ENCODE measurements at regions not wholly inside any gene's neighbourhood (a gene's known extent, or its start where the extent isn't known, plus 50 kb on each side); places are given as distances from the start of the nearest gene placed in this dataset.

- H4K91ac ChIP-seq (ENCODE audit: low read length): no peak overlapping the region
- no peak overlapping the region for H3K4ac ChIP-seq (ENCODE audit: low read depth in 1 of 2, low read length in 2 of 2)
- no peak overlapping the region for H2BK12ac ChIP-seq (ENCODE audit: low read length in 2 of 2)
- no peak overlapping the region for H2BK5ac ChIP-seq (ENCODE audit: low read depth, low read length, poor library complexity, severe bottlenecking)
- H3K4me2 ChIP-seq (ENCODE audit: low read length, poor library complexity, severe bottlenecking): no peak overlapping the region
- H3K27me3 ChIP-seq (ENCODE audit: control insufficient read depth in 1 of 2, insufficient read depth in 1 of 2, low read length in 2 of 2): no peaks in the 10 kb centered on the region
- H3K9me3 ChIP-seq (ENCODE audit: control insufficient read depth, low read length): no peaks in the 10 kb centered on the region
- no peak overlapping the region for H2AFZ ChIP-seq (ENCODE audit: low read depth, low read length)
- no peak overlapping the region for H3K18ac ChIP-seq (ENCODE audit: low read depth in 1 of 2, low read length in 2 of 2)
- no peaks in the 10 kb centered on the region for H3K36me3 ChIP-seq (ENCODE audit: control insufficient read depth in 1 of 2, insufficient read depth in 2 of 2, low read depth in 1 of 2, low read length in 2 of 2)
- no peaks in the 10 kb centered on the region for H3K79me1 ChIP-seq (replicated peaks; ENCODE audit: low read length, poor library complexity, severe bottlenecking)
- H3K14ac ChIP-seq (ENCODE audit: low read length in 2 of 2): no peak overlapping the region
- H3K4me3 ChIP-seq (ENCODE audit: insufficient read depth in 1 of 2, low read depth in 1 of 2, low read length in 2 of 2): no peak overlapping the region
- WGBS: 90% methylated on average over 1 of the region's 4 CpGs
- no peak overlapping the region for H2BK120ac ChIP-seq (ENCODE audit: low read depth, low read length)
- no peak for DNase-seq
- H3K27ac ChIP-seq (ENCODE audit: low read length, poor library complexity, severe bottlenecking): no peak overlapping the region
- H2AK5ac ChIP-seq (ENCODE audit: low read length, severe bottlenecking): no peak overlapping the region
- H4K8ac ChIP-seq (ENCODE audit: low read length): peak overlapping the region; percentile 57
- H3K4me1 ChIP-seq (ENCODE audit: control insufficient read depth, insufficient read depth, low read depth, low read length): no peaks in the 10 kb centered on the region
- H2BK15ac ChIP-seq (ENCODE audit: low read depth, poor library complexity, severe bottlenecking): no peak overlapping the region
- no peak overlapping the region for H3K23ac ChIP-seq (ENCODE audit: low read length in 2 of 2)
- no peak overlapping the region for H3K9ac ChIP-seq (ENCODE audit: low read length)
These were observed 557.5 kb upstream of the NOX3 start for GRCh38 chr6:156013155-156013554.

- no peaks in the 10 kb centered on the region for H3K27me3 ChIP-seq (ENCODE audit: control insufficient read depth in 1 of 2, insufficient read depth in 1 of 2, low read length in 2 of 2)
- H3K79me1 ChIP-seq (replicated peaks; ENCODE audit: low read length, poor library complexity, severe bottlenecking): no peaks in the 10 kb centered on the region
- H3K27ac ChIP-seq (ENCODE audit: low read length, poor library complexity, severe bottlenecking): no peak overlapping the region
- H3K4me2 ChIP-seq (ENCODE audit: low read length, poor library complexity, severe bottlenecking): no peak overlapping the region
- no peak overlapping the region for H2BK12ac ChIP-seq (ENCODE audit: low read length in 2 of 2)
- no peaks in the 10 kb centered on the region for H3K4me1 ChIP-seq (ENCODE audit: control insufficient read depth, insufficient read depth, low read depth, low read length)
- no peak overlapping the region for H3K23ac ChIP-seq (ENCODE audit: low read length in 2 of 2)
- no peak overlapping the region for H3K4ac ChIP-seq (ENCODE audit: low read depth in 1 of 2, low read length in 2 of 2)
- no peaks in the 10 kb centered on the region for H3K9me3 ChIP-seq (ENCODE audit: control insufficient read depth, low read length)
- H3K36me3 ChIP-seq (ENCODE audit: control insufficient read depth in 1 of 2, insufficient read depth in 2 of 2, low read depth in 1 of 2, low read length in 2 of 2): no peaks in the 10 kb centered on the region
- H3K18ac ChIP-seq (ENCODE audit: low read depth in 1 of 2, low read length in 2 of 2): no peak overlapping the region
- H2AFZ ChIP-seq (ENCODE audit: low read depth, low read length): no peak overlapping the region
- DNase-seq: no peak
- no peak overlapping the region for H4K91ac ChIP-seq (ENCODE audit: low read length)
- no peak overlapping the region for H4K8ac ChIP-seq (ENCODE audit: low read length)
- H2BK15ac ChIP-seq (ENCODE audit: low read depth, poor library complexity, severe bottlenecking): no peak overlapping the region
- H3K4me3 ChIP-seq (ENCODE audit: insufficient read depth in 1 of 2, low read depth in 1 of 2, low read length in 2 of 2): no peak overlapping the region
- H3K14ac ChIP-seq (ENCODE audit: low read length in 2 of 2): no peak overlapping the region
- H3K9ac ChIP-seq (ENCODE audit: low read length): no peak overlapping the region
- H2AK5ac ChIP-seq (ENCODE audit: low read length, severe bottlenecking): no peak overlapping the region
- H2BK5ac ChIP-seq (ENCODE audit: low read depth, low read length, poor library complexity, severe bottlenecking): no peak overlapping the region
- H2BK120ac ChIP-seq (ENCODE audit: low read depth, low read length): no peak overlapping the region
- WGBS: 100% methylated on average over 1 of the region's 1 CpG
These were observed 554.0 kb upstream of the NOX3 start for GRCh38 chr6:156009656-156010055.

- no peak overlapping the region for H2AFZ ChIP-seq (ENCODE audit: low read depth, low read length)
- no peak overlapping the region for H3K27ac ChIP-seq (ENCODE audit: low read length, poor library complexity, severe bottlenecking)
- H3K4me3 ChIP-seq (ENCODE audit: insufficient read depth in 1 of 2, low read depth in 1 of 2, low read length in 2 of 2): no peak overlapping the region
- peaks cover 2% of the 10 kb centered on the region for H3K9me3 ChIP-seq (ENCODE audit: control insufficient read depth, low read length)
- H2BK120ac ChIP-seq (ENCODE audit: low read depth, low read length): no peak overlapping the region
- WGBS: 71% methylated on average over 1 of the region's 2 CpGs
- H2AK5ac ChIP-seq (ENCODE audit: low read length, severe bottlenecking): no peak overlapping the region
- no peak overlapping the region for H3K4ac ChIP-seq (ENCODE audit: low read depth in 1 of 2, low read length in 2 of 2)
- H3K27me3 ChIP-seq (ENCODE audit: control insufficient read depth in 1 of 2, insufficient read depth in 1 of 2, low read length in 2 of 2): no peaks in the 10 kb centered on the region
- no peak overlapping the region for H3K4me2 ChIP-seq (ENCODE audit: low read length, poor library complexity, severe bottlenecking)
- no peak overlapping the region for H2BK15ac ChIP-seq (ENCODE audit: low read depth, poor library complexity, severe bottlenecking)
- H2BK5ac ChIP-seq (ENCODE audit: low read depth, low read length, poor library complexity, severe bottlenecking): no peak overlapping the region
- no peak overlapping the region for H4K8ac ChIP-seq (ENCODE audit: low read length)
- H3K14ac ChIP-seq (ENCODE audit: low read length in 2 of 2): no peak overlapping the region
- no peak overlapping the region for H3K9ac ChIP-seq (ENCODE audit: low read length)
- H3K79me1 ChIP-seq (replicated peaks; ENCODE audit: low read length, poor library complexity, severe bottlenecking): no peaks in the 10 kb centered on the region
- H4K91ac ChIP-seq (ENCODE audit: low read length): no peak overlapping the region
- H3K36me3 ChIP-seq (ENCODE audit: control insufficient read depth in 1 of 2, insufficient read depth in 2 of 2, low read depth in 1 of 2, low read length in 2 of 2): no peaks in the 10 kb centered on the region
- no peak overlapping the region for H3K23ac ChIP-seq (ENCODE audit: low read length in 2 of 2)
- no peak overlapping the region for H2BK12ac ChIP-seq (ENCODE audit: low read length in 2 of 2)
- no peaks in the 10 kb centered on the region for H3K4me1 ChIP-seq (ENCODE audit: control insufficient read depth, insufficient read depth, low read depth, low read length)
- H3K18ac ChIP-seq (ENCODE audit: low read depth in 1 of 2, low read length in 2 of 2): no peak overlapping the region
- DNase-seq: no peak
These were observed 549.2 kb upstream of the NOX3 start for GRCh38 chr6:156004796-156005195.

- no peak overlapping the region for H2AK5ac ChIP-seq (ENCODE audit: low read length, severe bottlenecking)
- WGBS: 80% methylated on average over 1 of the region's 1 CpG
- no peak overlapping the region for H4K91ac ChIP-seq (ENCODE audit: low read length)
- no peak overlapping the region for H3K4me3 ChIP-seq (ENCODE audit: insufficient read depth in 1 of 2, low read depth in 1 of 2, low read length in 2 of 2)
- H2BK15ac ChIP-seq (ENCODE audit: low read depth, poor library complexity, severe bottlenecking): no peak overlapping the region
- no peak overlapping the region for H3K4me2 ChIP-seq (ENCODE audit: low read length, poor library complexity, severe bottlenecking)
- no peak overlapping the region for H2BK12ac ChIP-seq (ENCODE audit: low read length in 2 of 2)
- no peak overlapping the region for H2AFZ ChIP-seq (ENCODE audit: low read depth, low read length)
- H2BK5ac ChIP-seq (ENCODE audit: low read depth, low read length, poor library complexity, severe bottlenecking): no peak overlapping the region
- H3K18ac ChIP-seq (ENCODE audit: low read depth in 1 of 2, low read length in 2 of 2): no peak overlapping the region
- H3K36me3 ChIP-seq (ENCODE audit: control insufficient read depth in 1 of 2, insufficient read depth in 2 of 2, low read depth in 1 of 2, low read length in 2 of 2): no peaks in the 10 kb centered on the region
- no peak overlapping the region for H4K8ac ChIP-seq (ENCODE audit: low read length)
- H3K9me3 ChIP-seq (ENCODE audit: control insufficient read depth, low read length): no peaks in the 10 kb centered on the region
- no peak overlapping the region for H3K9ac ChIP-seq (ENCODE audit: low read length)
- H3K27me3 ChIP-seq (ENCODE audit: control insufficient read depth in 1 of 2, insufficient read depth in 1 of 2, low read length in 2 of 2): no peaks in the 10 kb centered on the region
- H3K4ac ChIP-seq (ENCODE audit: low read depth in 1 of 2, low read length in 2 of 2): no peak overlapping the region
- H2BK120ac ChIP-seq (ENCODE audit: low read depth, low read length): no peak overlapping the region
- H3K4me1 ChIP-seq (ENCODE audit: control insufficient read depth, insufficient read depth, low read depth, low read length): no peaks in the 10 kb centered on the region
- H3K14ac ChIP-seq (ENCODE audit: low read length in 2 of 2): no peak overlapping the region
- H3K23ac ChIP-seq (ENCODE audit: low read length in 2 of 2): no peak overlapping the region
- no peak for DNase-seq
- H3K27ac ChIP-seq (ENCODE audit: low read length, poor library complexity, severe bottlenecking): no peak overlapping the region
- H3K79me1 ChIP-seq (replicated peaks; ENCODE audit: low read length, poor library complexity, severe bottlenecking): no peaks in the 10 kb centered on the region
These were observed 540.5 kb upstream of the NOX3 start for GRCh38 chr6:155996151-155996550.
